H1 (cell line): ENCODE measurements at regions not wholly inside any gene's neighbourhood (a gene's known extent, or its start where the extent isn't known, plus 50 kb on each side); places are given as distances from the start of the nearest gene placed in this dataset.

ENCODE experiments used
- POU5F1 ChIP-seq: IDR thresholded peaks from 2 replicates; pipeline ENCODE4 v1.6.1; 2011; ENCODE audit warnings: low read depth, mild to moderate bottlenecking, low read length, moderate library complexity
- RNF2 ChIP-seq: fragments of 200-900, 300-1000 bp; sonication (generic); IDR thresholded peaks from 2 replicates; pipeline ENCODE4 v1.7.1; 2016; ENCODE audit warnings: borderline replicate concordance, low read depth, mild to moderate bottlenecking, antibody characterized with exemption, low read length; ENCODE audit not compliant: poor library complexity, severe bottlenecking; ENCODE audit errors: missing control alignments
- TF ChIP-seq, protein P1 (sequence below): IDR thresholded peaks from 2 replicates; pipeline ENCODE4 v1.6.1; 2011; ENCODE audit warnings: low read length, improper control_type of control experiment

DNA sequence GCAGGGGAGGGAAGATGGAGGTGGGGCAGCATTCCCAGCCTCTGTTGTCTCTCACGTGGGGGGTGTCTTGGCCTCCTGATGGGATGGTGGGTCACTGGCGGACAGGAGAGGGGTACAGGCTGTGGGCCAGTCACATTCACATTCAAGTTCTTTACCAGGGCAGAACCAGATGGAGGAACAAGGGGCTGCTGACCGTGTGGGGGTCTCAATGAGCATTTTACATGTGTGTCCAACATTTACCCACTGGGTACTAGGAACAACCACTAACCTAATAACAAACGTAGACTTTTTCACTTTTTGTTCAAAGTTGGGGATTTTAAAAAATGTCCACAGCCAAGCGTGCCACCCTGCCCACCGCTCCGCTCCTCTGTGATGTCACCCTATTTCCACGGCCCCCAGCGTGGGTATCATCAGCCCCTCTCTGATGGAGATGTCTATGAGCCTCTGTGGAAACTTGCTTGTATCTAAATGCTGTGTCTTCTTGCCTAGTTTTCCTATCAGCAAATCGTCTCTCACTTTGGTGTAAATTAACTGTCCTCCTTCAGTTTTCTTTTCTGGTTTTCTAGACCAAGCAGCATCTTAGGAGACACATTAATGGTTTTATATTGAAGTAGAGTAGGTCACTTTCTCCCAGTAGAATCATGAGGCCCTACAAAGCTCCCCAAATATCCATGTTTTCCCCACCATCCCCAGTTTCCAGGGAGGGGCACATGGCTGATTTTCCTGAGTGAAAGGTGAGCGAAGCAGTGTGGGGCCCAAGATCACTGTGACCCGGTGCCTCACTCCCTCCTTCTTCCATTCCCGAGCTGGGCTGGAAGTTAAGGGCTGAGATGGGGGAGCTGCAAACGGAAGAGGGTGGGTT, 936.7 kb downstream of the BRD1 start (continued):
- TF ChIP-seq, protein P1, sequence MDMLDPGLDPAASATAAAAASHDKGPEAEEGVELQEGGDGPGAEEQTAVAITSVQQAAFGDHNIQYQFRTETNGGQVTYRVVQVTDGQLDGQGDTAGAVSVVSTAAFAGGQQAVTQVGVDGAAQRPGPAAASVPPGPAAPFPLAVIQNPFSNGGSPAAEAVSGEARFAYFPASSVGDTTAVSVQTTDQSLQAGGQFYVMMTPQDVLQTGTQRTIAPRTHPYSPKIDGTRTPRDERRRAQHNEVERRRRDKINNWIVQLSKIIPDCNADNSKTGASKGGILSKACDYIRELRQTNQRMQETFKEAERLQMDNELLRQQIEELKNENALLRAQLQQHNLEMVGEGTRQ: no peak
- TF ChIP-seq POU5F1: no peak
- no peak for TF ChIP-seq RNF2
